H1 (cell line): ENCODE measurements at regions not wholly inside any gene's neighbourhood (a gene's known extent, or its start where the extent isn't known, plus 50 kb on each side); places are given as distances from the start of the nearest gene placed in this dataset.

Experiments used
- CTCF ChIA-PET: fragments of 300-600 bp; sonication (Branson Sonifier 250); formaldehyde crosslinking; loops from one replicate; lab custom pipeline; 2021; ENCODE audit not compliant: partially characterized antibody; lab: Charles Lee
- POLR2A ChIA-PET: fragments of 300-600 bp; sonication (Branson Sonifier 250); formaldehyde crosslinking; loops from one replicate; lab custom pipeline; 2021; ENCODE audit warnings: inconsistent platforms; ENCODE audit not compliant: partially characterized antibody; lab: Charles Lee
- DNase-seq, 2 experiments: peaks; one replicate each; pipeline versions ENCODE4 v3.0.0 to v3.0.0-alpha.2; 2010 to 2022; ENCODE audit warnings: low spot score in 2 of 2, low read depth in 1 of 2, mixed read lengths in 1 of 2
- FAIRE-seq: peaks from 2 replicates; lab custom pipeline; 2011; peaks lifted over from hg19 to GRCh38; lab: Jason Lieb, UNC
- H2AFZ ChIP-seq: 2 replicates; pipeline ENCODE4 v1.8.1; 2012; ENCODE audit warnings: low read length, inconsistent platforms
- H2AK5ac ChIP-seq: 2 replicates; pipeline ENCODE4 v1.6.1; 2013; ENCODE audit warnings: low read depth, low read length
- H2BK120ac ChIP-seq: replicated peaks from 2 replicates; pipeline ENCODE3; 2013; ENCODE audit warnings: low read depth, low read length, inconsistent platforms
- H2BK12ac ChIP-seq: 2 replicates; pipeline ENCODE4 v1.6.1; 2013; ENCODE audit warnings: low read depth, low read length
- H2BK15ac ChIP-seq: 2 replicates; pipeline ENCODE4 v1.6.1; 2013; ENCODE audit warnings: low read length
- H2BK20ac ChIP-seq: 2 replicates; pipeline ENCODE4 v1.6.1; 2013; ENCODE audit warnings: low read length
- H2BK5ac ChIP-seq: 2 replicates; pipeline ENCODE4 v1.6.1; 2013; ENCODE audit warnings: low read depth, low read length
- H3K14ac ChIP-seq: 2 replicates; pipeline ENCODE4 v1.6.1; 2013; ENCODE audit warnings: inconsistent platforms; ENCODE audit not compliant: insufficient read length
- H3K18ac ChIP-seq: 2 replicates; pipeline ENCODE4 v1.6.1; 2013; ENCODE audit warnings: low read length; ENCODE audit errors: extremely low read depth
- H3K23ac ChIP-seq: 2 replicates; pipeline ENCODE4 v1.6.1; 2013; ENCODE audit warnings: inconsistent platforms; ENCODE audit not compliant: insufficient read length
- H3K23me2 ChIP-seq: 2 replicates; pipeline ENCODE4 v1.6.1; 2013; ENCODE audit warnings: low read depth, low read length
- H3K27ac ChIP-seq: 2 replicates; pipeline ENCODE4 v1.6.1; 2011; ENCODE audit warnings: low read depth, low read length, inconsistent platforms
- H3K27me3 ChIP-seq, 4 experiments: replicated peaks in 1 of 4; 1 replicate in 1 of 4; 2 replicates in 3 of 4; pipeline versions ENCODE4 v1.6.1 to v1.8.1; 2011 to 2013; ENCODE audit warnings: low read length in 3 of 4, mild to moderate bottlenecking in 3 of 4, inconsistent platforms in 2 of 4, mixed read lengths in 2 of 4, moderate library complexity in 1 of 4; ENCODE audit not compliant: control insufficient read depth in 3 of 4, insufficient read depth in 3 of 4; ENCODE audit errors: extremely low read depth in 1 of 4
- H3K36me3 ChIP-seq, 4 experiments: 2 replicates each; pipeline versions ENCODE4 v1.6.1 to v1.8.1; 2011 to 2013; ENCODE audit warnings: mild to moderate bottlenecking in 4 of 4, low read length in 3 of 4, moderate library complexity in 2 of 4, control low read depth in 1 of 4, inconsistent platforms in 1 of 4; ENCODE audit not compliant: insufficient read depth in 4 of 4, control insufficient read depth in 2 of 4
- H3K4ac ChIP-seq: replicated peaks from 2 replicates; pipeline ENCODE3; 2013; ENCODE audit warnings: low read length, low read depth, mixed read lengths, inconsistent platforms; ENCODE audit not compliant: insufficient read length
- H3K4me1 ChIP-seq, 4 experiments: replicated peaks in 1 of 4; 1 replicate in 1 of 4; 2 replicates in 3 of 4; pipeline versions ENCODE4 v1.6.1 to v1.8.1; 2011 to 2013; ENCODE audit warnings: low read length in 3 of 4, inconsistent platforms in 2 of 4, mixed read lengths in 1 of 4; ENCODE audit not compliant: insufficient read depth in 4 of 4, control insufficient read depth in 3 of 4
- H3K4me2 ChIP-seq, 2 experiments: 2 replicates each; pipeline versions ENCODE4 v1.6.1 to v1.8.1; 2011 to 2013; ENCODE audit warnings: low read depth in 2 of 2, low read length in 2 of 2, control low read depth in 1 of 2, inconsistent platforms in 1 of 2, mild to moderate bottlenecking in 1 of 2; ENCODE audit not compliant: insufficient read depth in 1 of 2
- H3K4me3 ChIP-seq, 4 experiments: fragments of 200-600, 300-600 bp in 1 of 4; sonication (generic), shearing (Covaris generic), sonication (Bioruptor Twin) in 1 of 4; 2 replicates each; pipeline versions ENCODE4 v1.5.1 to v1.8.1; 2011 to 2016; ENCODE audit warnings: low read length in 4 of 4, low read depth in 3 of 4, control low read depth in 2 of 4, inconsistent platforms in 2 of 4, mild to moderate bottlenecking in 2 of 4, mixed read lengths in 1 of 4, moderate library complexity in 1 of 4; ENCODE audit not compliant: insufficient read depth in 2 of 4; ENCODE audit errors: extremely low read depth in 1 of 4
- H3K56ac ChIP-seq: replicated peaks from 2 replicates; pipeline ENCODE3; 2013; ENCODE audit warnings: low read depth, mild to moderate bottlenecking, mixed read lengths, low read length, inconsistent platforms; ENCODE audit not compliant: insufficient read length
- H3K79me1 ChIP-seq: 2 replicates; pipeline ENCODE4 v1.6.1; 2013; ENCODE audit warnings: low read depth, low read length, control low read depth
- H3K79me2 ChIP-seq, 2 experiments: 2 replicates each; pipeline versions ENCODE4 v1.6.1 to v1.8.1; 2012 to 2013; ENCODE audit warnings: low read length in 2 of 2, mild to moderate bottlenecking in 2 of 2, inconsistent platforms in 1 of 2; ENCODE audit not compliant: insufficient read depth in 2 of 2, control insufficient read depth in 1 of 2
- H3K9ac ChIP-seq, 4 experiments: replicated peaks in 1 of 4; 1 replicate in 1 of 4; 2 replicates in 3 of 4; pipeline versions ENCODE4 v1.6.1 to v1.8.1; 2011 to 2013; ENCODE audit warnings: low read depth in 3 of 4, low read length in 3 of 4, control low read depth in 2 of 4, mild to moderate bottlenecking in 2 of 4, moderate library complexity in 2 of 4, inconsistent platforms in 1 of 4; ENCODE audit errors: extremely low read depth in 1 of 4
- H3K9me3 ChIP-seq, 2 experiments: 2 replicates each; pipeline versions ENCODE4 v1.6.1 to v1.8.1; 2012 to 2013; ENCODE audit warnings: mild to moderate bottlenecking in 2 of 2, moderate library complexity in 2 of 2, control low read depth in 1 of 2, inconsistent platforms in 1 of 2, low read depth in 1 of 2, low read length in 1 of 2, mixed read lengths in 1 of 2; ENCODE audit not compliant: insufficient read depth in 2 of 2
- H4K20me1 ChIP-seq, 2 experiments: replicated peaks in 1 of 2; 2 replicates each; pipeline versions ENCODE3 to v1.8.1; 2011 to 2013; ENCODE audit warnings: inconsistent platforms in 2 of 2, low read length in 2 of 2, mild to moderate bottlenecking in 1 of 2; ENCODE audit not compliant: insufficient read depth in 2 of 2, control insufficient read depth in 1 of 2
- H4K5ac ChIP-seq: 2 replicates; pipeline ENCODE4 v1.6.1; 2013; ENCODE audit warnings: low read length, low read depth, mixed read lengths, inconsistent platforms; ENCODE audit not compliant: insufficient read length
- H4K8ac ChIP-seq: 2 replicates; pipeline ENCODE4 v1.8.0; 2013; ENCODE audit warnings: mild to moderate bottlenecking, moderate library complexity, low read length, inconsistent platforms; ENCODE audit not compliant: insufficient read depth; ENCODE audit errors: extremely low read depth
- H4K91ac ChIP-seq: replicated peaks from 2 replicates; pipeline ENCODE3; 2013; ENCODE audit warnings: low read length, mixed read lengths, inconsistent platforms; ENCODE audit not compliant: insufficient read length
- POLR2AphosphoS5 ChIP-seq: IDR thresholded peaks from 2 replicates; pipeline ENCODE4 v1.6.1; 2011; ENCODE audit warnings: low read depth, low read length
- RNF2 ChIP-seq: fragments of 200-900, 300-1000 bp; sonication (generic); IDR thresholded peaks from 2 replicates; pipeline ENCODE4 v1.7.1; 2016; ENCODE audit warnings: borderline replicate concordance, low read depth, mild to moderate bottlenecking, antibody characterized with exemption, low read length; ENCODE audit not compliant: poor library complexity, severe bottlenecking; ENCODE audit errors: missing control alignments
- WGBS, 2 experiments: shearing (Covaris generic) in 1 of 2; methylation state at CpG; one replicate each; pipeline versions ENCODE4 v1.1.6 to v1.1.7; 2013 to 2015; ENCODE audit warnings: low lambda C conversion rate in 2 of 2, mixed read lengths in 2 of 2, inconsistent platforms in 1 of 2, low coverage in 1 of 2, missing lambda C conversion rate in 1 of 2; ENCODE audit not compliant: insufficient replicate concordance in 2 of 2, insufficient coverage in 1 of 2, insufficient read length in 1 of 2; ENCODE audit errors: extremely low coverage in 1 of 2, missing lambda C conversion rate in 1 of 2; 5-methylcytosine and 5-hydroxymethylcytosine counted together

DNA sequence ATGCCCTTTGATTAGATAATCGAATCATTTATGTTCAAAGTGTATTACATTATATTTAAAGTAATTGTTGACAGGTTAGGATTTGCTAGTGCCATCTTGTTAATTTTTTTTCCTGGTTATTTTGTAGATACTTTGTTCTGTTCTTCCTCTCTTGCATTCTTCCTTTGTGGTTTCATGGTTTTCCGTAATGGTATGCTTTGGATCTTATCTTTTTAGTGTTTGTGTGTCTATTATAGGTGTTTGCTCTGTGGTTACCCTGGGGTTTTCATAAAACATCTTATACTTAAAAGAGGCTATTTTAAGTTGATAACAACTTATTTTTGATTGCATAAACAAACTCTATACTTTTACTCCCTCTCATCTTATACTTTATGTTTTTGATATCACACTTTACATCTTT, 108.2 kb upstream of the SRD5A3 start:
- TF ChIP-seq RNF2 (no peak), POLR2AphosphoS5 (no peak)
- H3K4me1 ChIP-seq = no peaks in the 10 kb centered on the region
- DNase-seq (no peak), FAIRE-seq (no peak)
- POLR2A ChIA-PET = no interaction called here
- H3K56ac ChIP-seq = no peak overlapping the region
- H4K20me1 ChIP-seq = no peaks in the 10 kb centered on the region
- H3K27ac ChIP-seq = no peak overlapping the region
- no peak overlapping the region for H3K14ac ChIP-seq
- no peak overlapping the region for H3K4ac ChIP-seq
- H2BK12ac ChIP-seq = no peak overlapping the region
- no peak overlapping the region for H2AK5ac ChIP-seq
- H3K27me3 ChIP-seq = no peaks in the 10 kb centered on the region
- no peak overlapping the region for H3K23ac ChIP-seq
- no peak overlapping the region for H2BK20ac ChIP-seq
- H3K4me3 ChIP-seq = no peak overlapping the region
- H4K91ac ChIP-seq = no peak overlapping the region
- H3K36me3 ChIP-seq = no peaks in the 10 kb centered on the region; a peak in 1 of 8 replicates
- H4K5ac ChIP-seq = no peak overlapping the region
- H4K8ac ChIP-seq = no peak overlapping the region
- no peak overlapping the region for H3K4me2 ChIP-seq
- H3K79me2 ChIP-seq = no peaks in the 10 kb centered on the region
- no peaks in the 10 kb centered on the region for H3K79me1 ChIP-seq
- no peaks in the 10 kb centered on the region for H3K23me2 ChIP-seq
- H3K18ac ChIP-seq = no peak overlapping the region
- WGBS, 2 experiments = 84% methylated on average over 2 of the region's 2 CpGs; no CpG with 5 or more reads in 1 of the 2 experiments
- H3K9me3 ChIP-seq = peaks cover 0 to 7% of the 10 kb centered on the region in 2 experiments; a peak in 3 of 4 replicates
- H2AFZ ChIP-seq = no peak overlapping the region
- H2BK120ac ChIP-seq = no peak overlapping the region
- H2BK5ac ChIP-seq = no peak overlapping the region
- H2BK15ac ChIP-seq = no peak overlapping the region
- H3K9ac ChIP-seq = no peak overlapping the region
- CTCF ChIA-PET = no interaction called here
